ENCODE measurements at regions not wholly inside any gene's neighbourhood (a gene's known extent, or its start where the extent isn't known, plus 50 kb on each side); places are given as distances from the start of the nearest gene placed in this dataset.

DNA sequence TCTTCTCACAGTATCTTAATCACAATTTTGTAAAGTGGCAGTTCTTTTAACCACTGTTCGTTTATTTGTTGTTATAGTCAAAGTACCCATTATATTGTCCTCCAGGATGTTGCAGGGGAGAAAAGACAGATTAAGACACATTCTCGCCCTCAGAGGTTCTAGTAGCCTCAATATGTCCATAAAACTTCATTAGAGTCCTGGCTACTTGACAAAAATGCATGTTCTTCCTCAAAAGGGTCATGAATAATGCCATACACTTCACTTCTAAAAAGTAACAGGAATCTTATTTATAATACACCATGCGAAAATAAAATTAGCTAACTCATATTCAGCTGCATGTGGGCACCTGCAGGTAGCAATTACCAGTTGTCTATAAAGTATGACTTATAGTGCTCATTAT lies 109.3 kb upstream of the ANK3 start:
- Histone ChIP-seq H3K9ac (ENCODE audit: low read length) (no peak overlapping the region), H3K4me2 (ENCODE audit: low read length) (no peak overlapping the region), H3K9me3 (ENCODE audit: insufficient read depth, low read length) (no peaks in the 10 kb centered on the region), H2AFZ (ENCODE audit: low read depth, low read length) (no peak overlapping the region), H3K36me3 (replicated peaks; ENCODE audit: low read depth, low read length) (no peaks in the 10 kb centered on the region), H3K27ac (ENCODE audit: low read length) (no peak overlapping the region), H3K79me2 (ENCODE audit: low read length) (no peaks in the 10 kb centered on the region), H3K4me1 (ENCODE audit: low read length) (no peaks in the 10 kb centered on the region), H3K27me3 (ENCODE audit: low read depth, low read length) (no peaks in the 10 kb centered on the region), H4K20me1 (ENCODE audit: insufficient read depth, low read length) (no peaks in the 10 kb centered on the region), H3K4me3 (ENCODE audit: low read length) (no peak overlapping the region)
- TF ChIP-seq EZH2phosphoT487 (IDR thresholded peaks at IDR 0.05; ENCODE audit: low read depth) (no peak), CTCF (IDR thresholded peaks at IDR 0.05; ENCODE audit: low read depth, low read length) (no peak)

DNA sequence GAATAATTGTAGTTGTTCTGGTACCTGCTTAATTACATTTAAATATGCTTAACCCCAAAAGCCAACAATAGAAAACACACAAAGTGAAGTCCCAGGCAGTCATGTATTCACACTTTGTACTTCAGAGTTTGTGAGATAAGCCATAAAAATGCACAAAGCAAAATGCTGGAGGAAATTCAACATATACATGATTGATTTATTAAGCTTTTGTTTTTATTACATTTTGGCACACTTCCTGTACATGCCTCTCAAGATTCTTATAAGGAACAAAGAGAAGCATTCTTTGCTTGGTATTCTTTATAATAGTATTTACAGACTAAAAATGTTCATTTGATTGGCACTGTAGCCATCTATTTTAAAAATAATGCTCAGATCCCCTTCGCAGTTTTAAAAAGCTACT lies 107.7 kb upstream of the ANK3 start:
- no peak overlapping the region for H3K27ac ChIP-seq (ENCODE audit: low read length)
- no peaks in the 10 kb centered on the region for H3K9me3 ChIP-seq (ENCODE audit: insufficient read depth, low read length)
- no peaks in the 10 kb centered on the region for H3K36me3 ChIP-seq (replicated peaks; ENCODE audit: low read depth, low read length)
- H2AFZ ChIP-seq (ENCODE audit: low read depth, low read length), result no peak overlapping the region
- H3K4me2 ChIP-seq (ENCODE audit: low read length), result no peak overlapping the region
- no peaks in the 10 kb centered on the region for H3K27me3 ChIP-seq (ENCODE audit: low read depth, low read length)
- H3K79me2 ChIP-seq (ENCODE audit: low read length), result no peaks in the 10 kb centered on the region
- no peak overlapping the region for H3K9ac ChIP-seq (ENCODE audit: low read length)
- H3K4me1 ChIP-seq (ENCODE audit: low read length), result no peaks in the 10 kb centered on the region
- H4K20me1 ChIP-seq (ENCODE audit: insufficient read depth, low read length), result no peaks in the 10 kb centered on the region
- no peak overlapping the region for H3K4me3 ChIP-seq (ENCODE audit: low read length)
- TF ChIP-seq EZH2phosphoT487 (IDR thresholded peaks at IDR 0.05; ENCODE audit: low read depth) (no peak), CTCF (IDR thresholded peaks at IDR 0.05; ENCODE audit: low read depth, low read length) (no peak)

GRCh38 chr10:60496181-60496580 lies 106.5 kb upstream of the ANK3 start:
- H3K27me3 ChIP-seq (ENCODE audit: low read depth, low read length), result no peaks in the 10 kb centered on the region
- H3K4me1 ChIP-seq (ENCODE audit: low read length), result no peaks in the 10 kb centered on the region
- no peaks in the 10 kb centered on the region for H4K20me1 ChIP-seq (ENCODE audit: insufficient read depth, low read length)
- H3K4me2 ChIP-seq (ENCODE audit: low read length), result no peak overlapping the region
- no peaks in the 10 kb centered on the region for H3K36me3 ChIP-seq (replicated peaks; ENCODE audit: low read depth, low read length)
- no peak overlapping the region for H3K4me3 ChIP-seq (ENCODE audit: low read length)
- TF ChIP-seq CTCF (IDR thresholded peaks at IDR 0.05; ENCODE audit: low read depth, low read length) (no peak), EZH2phosphoT487 (IDR thresholded peaks at IDR 0.05; ENCODE audit: low read depth) (no peak)
- H3K79me2 ChIP-seq (ENCODE audit: low read length), result no peaks in the 10 kb centered on the region
- H3K9ac ChIP-seq (ENCODE audit: low read length), result no peak overlapping the region
- no peak overlapping the region for H3K27ac ChIP-seq (ENCODE audit: low read length)
- H2AFZ ChIP-seq (ENCODE audit: low read depth, low read length), result no peak overlapping the region
- no peaks in the 10 kb centered on the region for H3K9me3 ChIP-seq (ENCODE audit: insufficient read depth, low read length)

DNA sequence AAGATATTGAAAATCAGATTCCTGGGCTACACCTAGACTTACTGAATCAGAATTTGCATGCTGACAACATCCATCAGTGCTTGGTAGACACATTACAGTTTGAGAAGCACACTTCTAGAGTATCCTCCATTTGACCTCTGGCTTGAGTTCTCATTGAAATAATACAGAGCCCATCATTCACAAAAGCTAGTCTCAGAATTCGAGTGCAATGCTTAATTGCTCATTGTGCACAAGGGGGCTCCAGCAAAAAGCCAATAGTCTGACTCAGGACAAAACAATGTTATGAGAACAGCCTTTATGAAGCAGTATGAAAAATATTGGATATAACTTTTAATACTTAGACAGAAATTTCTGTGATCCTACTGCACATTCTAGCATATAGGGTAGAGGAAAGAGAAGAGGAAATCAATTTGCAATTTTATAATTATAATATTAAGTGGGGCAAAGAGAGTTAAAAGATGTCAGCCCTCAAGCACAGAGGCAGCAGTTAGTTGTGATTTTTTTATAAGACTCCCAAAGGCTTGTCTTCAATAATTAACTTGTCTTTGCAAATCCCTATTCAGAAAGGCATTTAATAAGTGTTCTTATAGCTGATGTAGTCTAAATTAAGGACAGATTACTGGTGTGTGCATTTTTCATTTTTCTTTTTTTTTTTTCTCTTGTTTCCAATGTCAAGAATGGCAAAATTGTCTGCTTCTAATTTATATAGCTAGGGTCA lies 105.8 kb upstream of the ANK3 start:
- Histone ChIP-seq H3K9ac (ENCODE audit: low read length) (no peak overlapping the region), H3K36me3 (replicated peaks; ENCODE audit: low read depth, low read length) (no peaks in the 10 kb centered on the region), H2AFZ (ENCODE audit: low read depth, low read length) (no peak overlapping the region), H3K4me1 (ENCODE audit: low read length) (no peaks in the 10 kb centered on the region), H3K9me3 (ENCODE audit: insufficient read depth, low read length) (no peaks in the 10 kb centered on the region), H3K79me2 (ENCODE audit: low read length) (no peaks in the 10 kb centered on the region), H3K27ac (ENCODE audit: low read length) (no peak overlapping the region), H3K4me3 (ENCODE audit: low read length) (no peak overlapping the region), H3K4me2 (ENCODE audit: low read length) (no peak overlapping the region), H4K20me1 (ENCODE audit: insufficient read depth, low read length) (no peaks in the 10 kb centered on the region), H3K27me3 (ENCODE audit: low read depth, low read length) (no peaks in the 10 kb centered on the region)
- TF ChIP-seq EZH2phosphoT487 (IDR thresholded peaks at IDR 0.05; ENCODE audit: low read depth) (no peak), CTCF (IDR thresholded peaks at IDR 0.05; ENCODE audit: low read depth, low read length) (no peak)
